Lower lobe of right lung (tissue), 2 donors: ENCODE measurements at regions not wholly inside any gene's neighbourhood (a gene's known extent, or its start where the extent isn't known, plus 50 kb on each side); places are given as distances from the start of the nearest gene placed in this dataset.

Experiments used
- ATAC-seq, 2 donors: fragments of 200-7000 bp; cut with Tn5 transposase; one replicate each; pipeline ENCODE4 v1.9.1; 2020 to 2022; ENCODE audit warnings: mild to moderate bottlenecking in 2 of 2, moderate library complexity in 2 of 2
- DNase-seq: peaks from one replicate; pipeline ENCODE4 v3.0.0-alpha.2; 2020
- H3K27ac ChIP-seq: fragments of 200-600 bp; one replicate; pipeline ENCODE4 v1.8.0; 2022
- H3K27me3 ChIP-seq: fragments of 200-600 bp; one replicate; pipeline ENCODE4 v1.8.0; 2022; ENCODE audit warnings: low read depth
- H3K36me3 ChIP-seq: fragments of 200-600 bp; one replicate; pipeline ENCODE4 v1.8.0; 2022; ENCODE audit warnings: mild to moderate bottlenecking
- H3K4me1 ChIP-seq: fragments of 200-600 bp; one replicate; pipeline ENCODE4 v1.8.0; 2022
- H3K4me3 ChIP-seq: fragments of 200-600 bp; one replicate; pipeline ENCODE4 v1.8.0; 2022; ENCODE audit warnings: mild to moderate bottlenecking
- H3K9me3 ChIP-seq: fragments of 200-600 bp; one replicate; pipeline ENCODE4 v1.8.0; 2022
- CTCF ChIP-seq: fragments of 200-600 bp; IDR thresholded peaks from one replicate; pipeline ENCODE4 v1.8.0; 2022; ENCODE audit warnings: antibody characterized with exemption, mild to moderate bottlenecking
- intact Hi-C: fragments of 100-400 bp; cut with DNase I; formaldehyde crosslinking; loops from one replicate; pipeline ENCODE4 v1.11.0; 2022
- donor health status: DM: no; HTN: yes; CAD: no; lungs with severe emphysema.

DNA sequence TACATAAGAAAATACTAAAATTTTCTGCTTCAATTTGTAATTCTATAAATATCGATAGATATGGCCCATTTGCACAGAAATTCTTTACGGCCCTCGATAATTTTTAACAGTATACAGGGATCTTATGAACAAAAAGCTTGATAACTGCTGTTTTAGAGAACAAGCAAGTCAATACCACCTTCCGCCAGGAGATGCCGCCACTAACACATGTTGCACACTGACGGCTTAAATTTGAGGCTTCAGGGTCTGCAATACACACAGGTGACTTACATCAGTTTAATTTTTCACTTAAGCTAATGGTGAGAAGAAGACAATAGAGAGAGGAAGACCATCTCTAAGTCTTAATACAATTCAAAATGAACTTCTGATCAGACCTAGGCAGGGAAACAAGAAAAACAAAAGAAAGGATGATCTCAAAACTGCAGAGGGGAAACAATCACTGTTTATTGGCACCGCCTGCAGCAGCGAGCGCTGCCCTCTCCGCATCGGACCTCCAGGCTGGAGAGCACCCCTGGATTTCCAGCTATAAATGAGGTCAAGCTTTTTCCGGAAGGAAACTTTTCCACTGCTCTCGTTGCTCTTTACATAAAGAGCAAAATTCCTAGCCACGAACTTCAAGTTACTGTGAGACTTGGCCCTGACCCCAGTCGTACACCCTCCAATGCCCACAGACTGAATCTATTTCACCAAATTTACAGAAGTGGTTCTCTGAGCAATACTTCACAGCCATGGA, 53.9 kb downstream of the OTOR start:
- Histone ChIP-seq H3K36me3 (no peaks in the 10 kb centered on the region), H3K4me1 (no peaks in the 10 kb centered on the region), H3K27ac (no peak overlapping the region), H3K27me3 (peaks cover 10% of the 10 kb centered on the region), H3K9me3 (no peaks in the 10 kb centered on the region), H3K4me3 (no peak overlapping the region)
- DNase-seq (peak; percentile 66), ATAC-seq (peak; percentile 58 to 71)
- TF ChIP-seq CTCF, result peak; percentile 83
- intact Hi-C loops, result no loop called here

DNA sequence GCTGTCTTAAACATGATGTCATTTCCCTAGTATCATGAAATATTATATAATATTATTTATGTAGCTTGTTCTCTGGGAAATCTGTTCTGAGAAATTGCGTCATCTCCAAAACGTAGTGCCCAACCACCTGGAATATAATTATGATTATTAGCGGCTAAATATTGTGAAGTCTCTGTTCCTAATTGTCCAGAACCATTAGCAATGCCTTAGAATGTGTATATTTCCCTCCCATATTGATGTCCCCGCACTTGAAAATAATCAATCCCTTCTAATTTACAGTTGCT, 54.4 kb downstream of the OTOR start:
- Histone ChIP-seq H3K9me3 (no peaks in the 10 kb centered on the region), H3K4me3 (no peak overlapping the region), H3K36me3 (no peaks in the 10 kb centered on the region), H3K4me1 (no peaks in the 10 kb centered on the region), H3K27ac (no peak overlapping the region), H3K27me3 (peaks cover 10% of the 10 kb centered on the region)
- intact Hi-C loops, result no loop called here
- no peak for TF ChIP-seq CTCF
- DNase-seq (no peak), ATAC-seq (no peak)

DNA sequence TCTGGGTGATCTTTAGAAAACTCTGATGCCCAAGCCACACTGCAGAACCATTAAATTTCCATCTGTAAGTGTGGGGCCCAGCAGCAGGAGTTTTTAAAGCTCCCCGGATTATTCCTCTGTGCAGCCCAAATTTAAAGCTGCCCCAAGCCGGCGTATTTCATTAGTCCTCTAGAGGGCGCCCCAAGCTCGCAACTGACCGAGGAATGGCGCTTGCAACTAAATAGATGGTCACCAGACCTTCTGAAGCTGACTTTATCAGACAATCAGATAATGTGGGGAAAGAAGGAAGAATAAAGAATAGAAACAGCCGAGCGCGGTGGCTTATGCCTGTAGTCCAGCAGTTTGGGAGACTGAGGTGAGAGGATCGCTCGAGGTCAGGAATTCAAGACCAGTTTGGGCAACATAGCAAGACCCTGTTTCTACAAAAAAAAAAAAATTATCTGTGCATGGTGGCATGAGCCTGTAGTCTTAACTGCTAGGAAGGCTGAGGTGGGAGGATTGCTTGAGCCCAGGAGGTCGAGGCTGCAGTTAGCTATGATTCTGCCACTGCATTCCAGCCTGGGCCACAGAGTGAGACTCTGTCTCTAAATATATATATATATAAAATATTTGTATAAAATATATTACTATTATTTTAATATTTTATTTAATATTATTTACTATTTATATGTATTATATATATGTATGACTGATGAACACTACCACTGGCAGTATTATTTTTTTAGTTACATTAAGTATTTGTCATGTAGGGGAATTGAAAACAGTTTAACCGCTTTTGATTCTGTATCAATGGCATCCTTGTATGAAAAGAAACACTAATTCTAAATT, 56.0 kb downstream of the OTOR start:
- Histone ChIP-seq H3K4me3 (no peak overlapping the region), H3K27me3 (peaks cover 6% of the 10 kb centered on the region), H3K36me3 (no peaks in the 10 kb centered on the region), H3K27ac (no peak overlapping the region), H3K9me3 (no peaks in the 10 kb centered on the region), H3K4me1 (no peaks in the 10 kb centered on the region)
- intact Hi-C loops, result no loop called here
- peak; percentile 81 for TF ChIP-seq CTCF
- ATAC-seq (peak; percentile 76 to 78), DNase-seq (peak; percentile 62)

- intact Hi-C loops, result no loop called here
- ATAC-seq, result no peak
- no peak overlapping the region for H3K4me3 ChIP-seq
- H3K27me3 ChIP-seq, result peaks cover under 1% of the 10 kb centered on the region
- no peaks in the 10 kb centered on the region for H3K36me3 ChIP-seq
- no peaks in the 10 kb centered on the region for H3K9me3 ChIP-seq
- H3K4me1 ChIP-seq, result no peaks in the 10 kb centered on the region
- TF ChIP-seq CTCF, result no peak
- DNase-seq, result no peak
- no peak overlapping the region for H3K27ac ChIP-seq
These were observed 56.6 kb downstream of the OTOR start for GRCh38 chr20:16804793-16805187.

DNA sequence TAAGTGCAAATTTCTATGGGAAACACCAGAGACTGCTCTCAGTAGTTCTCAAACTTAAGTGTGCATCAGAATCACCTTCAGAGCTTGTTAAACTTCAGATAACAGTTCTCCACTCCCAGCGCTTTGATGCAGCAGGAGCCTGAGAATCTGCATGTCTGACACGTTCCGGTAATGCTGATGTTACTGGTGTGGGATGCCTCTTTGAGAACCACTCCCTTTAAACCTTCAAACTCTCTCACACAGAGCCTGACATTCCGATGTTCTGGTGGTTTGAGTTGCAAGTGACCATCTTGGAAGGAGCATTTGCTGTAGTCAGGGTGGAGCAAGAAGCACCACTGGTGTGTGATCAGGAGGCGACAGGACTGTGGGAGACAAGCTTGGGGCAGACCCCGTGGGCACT, 57.9 kb downstream of the OTOR start:
- DNase-seq (no peak), ATAC-seq (no peak)
- Histone ChIP-seq H3K4me3 (no peak overlapping the region), H3K9me3 (no peaks in the 10 kb centered on the region), H3K36me3 (no peaks in the 10 kb centered on the region), H3K27ac (no peak overlapping the region), H3K4me1 (no peaks in the 10 kb centered on the region), H3K27me3 (no peaks in the 10 kb centered on the region)
- intact Hi-C loops, result no loop called here
- TF ChIP-seq CTCF, result no peak
